Astrocyte (in vitro differentiated cells and primary cell): ENCODE measurements at regions not wholly inside any gene's neighbourhood (a gene's known extent, or its start where the extent isn't known, plus 50 kb on each side); places are given as distances from the start of the nearest gene placed in this dataset.

Experiments used
- EZH2 ChIP-seq: IDR thresholded peaks from 2 replicates; pipeline ENCODE4 v1.6.1; 2012; ENCODE audit warnings: mild to moderate bottlenecking, low read length, inconsistent platforms; ENCODE audit not compliant: insufficient read depth
- TF ChIP-seq, protein P1 (sequence below): IDR thresholded peaks from 2 replicates; pipeline ENCODE4 v1.5.1; 2011; ENCODE audit warnings: low read depth, mild to moderate bottlenecking, inconsistent platforms, low read length, moderate library complexity; ENCODE audit not compliant: insufficient read depth

DNA sequence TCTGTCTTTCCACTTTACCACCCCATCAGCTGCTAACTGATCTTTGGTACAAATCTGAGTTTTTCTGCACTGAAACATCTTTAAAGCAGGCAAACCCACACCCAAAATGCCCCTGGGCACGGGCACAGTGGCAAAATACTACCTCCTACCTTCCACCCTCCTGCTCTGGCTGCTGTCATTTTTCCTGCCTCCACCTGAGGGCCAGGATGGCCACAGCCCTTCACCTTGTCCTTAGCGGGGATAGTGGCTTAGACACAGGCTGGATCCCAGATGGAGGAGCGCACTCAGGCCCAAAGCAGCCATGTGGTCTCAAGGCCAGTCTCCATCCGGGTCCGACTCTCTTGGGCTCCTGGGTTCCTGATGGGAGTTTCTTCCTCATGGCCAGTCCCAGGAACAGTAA, 98.3 kb downstream of the HIF1AN start:
- TF ChIP-seq, protein P1, sequence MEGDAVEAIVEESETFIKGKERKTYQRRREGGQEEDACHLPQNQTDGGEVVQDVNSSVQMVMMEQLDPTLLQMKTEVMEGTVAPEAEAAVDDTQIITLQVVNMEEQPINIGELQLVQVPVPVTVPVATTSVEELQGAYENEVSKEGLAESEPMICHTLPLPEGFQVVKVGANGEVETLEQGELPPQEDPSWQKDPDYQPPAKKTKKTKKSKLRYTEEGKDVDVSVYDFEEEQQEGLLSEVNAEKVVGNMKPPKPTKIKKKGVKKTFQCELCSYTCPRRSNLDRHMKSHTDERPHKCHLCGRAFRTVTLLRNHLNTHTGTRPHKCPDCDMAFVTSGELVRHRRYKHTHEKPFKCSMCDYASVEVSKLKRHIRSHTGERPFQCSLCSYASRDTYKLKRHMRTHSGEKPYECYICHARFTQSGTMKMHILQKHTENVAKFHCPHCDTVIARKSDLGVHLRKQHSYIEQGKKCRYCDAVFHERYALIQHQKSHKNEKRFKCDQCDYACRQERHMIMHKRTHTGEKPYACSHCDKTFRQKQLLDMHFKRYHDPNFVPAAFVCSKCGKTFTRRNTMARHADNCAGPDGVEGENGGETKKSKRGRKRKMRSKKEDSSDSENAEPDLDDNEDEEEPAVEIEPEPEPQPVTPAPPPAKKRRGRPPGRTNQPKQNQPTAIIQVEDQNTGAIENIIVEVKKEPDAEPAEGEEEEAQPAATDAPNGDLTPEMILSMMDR = no peak
- TF ChIP-seq EZH2 = no peak
